Thymus (tissue), 11 donors: ENCODE measurements at regions not wholly inside any gene's neighbourhood (a gene's known extent, or its start where the extent isn't known, plus 50 kb on each side); places are given as distances from the start of the nearest gene placed in this dataset.

Source experiments
- DNase-seq, 9 donors: peaks; one replicate each; pipeline ENCODE4 v3.0.0-alpha.2; 2013; ENCODE audit warnings: low spot score in 9 of 9, low read depth in 6 of 9, missing footprints in 1 of 9
- H3K27ac ChIP-seq, 2 donors: one replicate each; pipeline ENCODE4 v1.5.1; 2013; ENCODE audit warnings: control low read depth in 1 of 2, low read depth in 1 of 2, low read length in 1 of 2, mild to moderate bottlenecking in 1 of 2, moderate library complexity in 1 of 2
- H3K27me3 ChIP-seq, 2 donors: one replicate each; pipeline ENCODE4 v1.5.1; 2013; ENCODE audit warnings: low read length in 1 of 2; ENCODE audit not compliant: control insufficient read depth in 2 of 2, insufficient read depth in 1 of 2
- H3K36me3 ChIP-seq, 2 donors: one replicate each; pipeline ENCODE4 v1.5.1; 2013; ENCODE audit warnings: low read length in 1 of 2, mild to moderate bottlenecking in 1 of 2, moderate library complexity in 1 of 2; ENCODE audit not compliant: control insufficient read depth in 2 of 2, insufficient read depth in 2 of 2
- H3K4me1 ChIP-seq, 2 donors: one replicate each; pipeline ENCODE4 v1.5.1; 2013; ENCODE audit warnings: low read length in 2 of 2; ENCODE audit not compliant: control insufficient read depth in 2 of 2, insufficient read depth in 2 of 2
- H3K4me3 ChIP-seq, 2 donors: one replicate each; pipeline ENCODE4 v1.5.1; 2013; ENCODE audit warnings: low read length in 2 of 2, control low read depth in 1 of 2, mild to moderate bottlenecking in 1 of 2
- H3K9me3 ChIP-seq, 2 donors: one replicate each; pipeline ENCODE4 v1.5.1; 2013; ENCODE audit warnings: low read length in 1 of 2, mild to moderate bottlenecking in 1 of 2; ENCODE audit not compliant: control insufficient read depth in 2 of 2, insufficient read depth in 1 of 2
- WGBS: extraction: QIAGEN DNeasy Blood & Tissue Kit; methylation state at CpG from one replicate; pipeline ENCODE4 v1.1.7; 2013; 5-methylcytosine and 5-hydroxymethylcytosine counted together
- donor health status: healthy.

DNA sequence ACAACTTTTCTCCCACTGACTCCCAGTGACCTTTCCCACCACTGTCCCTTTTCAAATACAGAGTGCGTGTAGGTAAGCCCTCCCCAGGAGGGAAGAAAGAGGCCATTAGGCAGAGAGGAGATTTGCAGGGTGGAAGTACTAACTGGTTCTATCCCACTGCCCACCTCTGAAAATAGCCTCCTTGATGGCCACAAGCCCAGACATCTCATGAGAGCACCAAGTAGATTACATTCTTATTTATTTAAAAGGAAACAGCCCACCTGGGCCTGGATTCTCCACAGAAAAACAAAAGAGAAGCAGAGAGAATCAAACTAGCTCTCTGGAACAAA lies 445.3 kb downstream of the FOXO1 start:
- peaks cover 3 to 16% of the 10 kb centered on the region in 2 donors for H3K4me1 ChIP-seq
- H3K27ac ChIP-seq: peak overlapping the region in 1 of 2 donors; percentile 80
- 43% methylated on average over 1 of the region's 1 CpG for WGBS
- H3K27me3 ChIP-seq: no peaks in the 10 kb centered on the region
- H3K36me3 ChIP-seq: no peaks in the 10 kb centered on the region
- H3K4me3 ChIP-seq: no peak overlapping the region
- no peaks in the 10 kb centered on the region for H3K9me3 ChIP-seq
- DNase-seq: no peak

GRCh38 chr13:40221460-40222201 lies 444.8 kb downstream of the FOXO1 start:
- H3K36me3 ChIP-seq: no peaks in the 10 kb centered on the region
- no peak overlapping the region for H3K27ac ChIP-seq
- no peaks in the 10 kb centered on the region for H3K27me3 ChIP-seq
- H3K4me1 ChIP-seq: peaks cover 3 to 16% of the 10 kb centered on the region in 2 donors
- H3K4me3 ChIP-seq: no peak overlapping the region
- no peaks in the 10 kb centered on the region for H3K9me3 ChIP-seq
- WGBS: 57% methylated on average over 10 of the region's 10 CpGs
- no peak for DNase-seq

- Histone ChIP-seq H3K4me3 (no peak overlapping the region), H3K27ac (no peak overlapping the region), H3K36me3 (no peaks in the 10 kb centered on the region), H3K4me1 (peaks cover 3 to 16% of the 10 kb centered on the region in 2 donors), H3K9me3 (no peaks in the 10 kb centered on the region), H3K27me3 (no peaks in the 10 kb centered on the region)
- 94% methylated on average over 3 of the region's 3 CpGs for WGBS
- no peak for DNase-seq
These were observed 442.9 kb downstream of the FOXO1 start for GRCh38 chr13:40223585-40223984.

- Histone ChIP-seq H3K27ac (no peak overlapping the region), H3K4me1 (no peaks in the 10 kb centered on the region), H3K27me3 (no peaks in the 10 kb centered on the region), H3K36me3 (no peaks in the 10 kb centered on the region), H3K4me3 (no peak overlapping the region), H3K9me3 (no peaks in the 10 kb centered on the region)
- 96% methylated on average over 4 of the region's 4 CpGs for WGBS
- no peak for DNase-seq
These were observed 437.9 kb downstream of the FOXO1 start for GRCh38 chr13:40228496-40228895.

DNA sequence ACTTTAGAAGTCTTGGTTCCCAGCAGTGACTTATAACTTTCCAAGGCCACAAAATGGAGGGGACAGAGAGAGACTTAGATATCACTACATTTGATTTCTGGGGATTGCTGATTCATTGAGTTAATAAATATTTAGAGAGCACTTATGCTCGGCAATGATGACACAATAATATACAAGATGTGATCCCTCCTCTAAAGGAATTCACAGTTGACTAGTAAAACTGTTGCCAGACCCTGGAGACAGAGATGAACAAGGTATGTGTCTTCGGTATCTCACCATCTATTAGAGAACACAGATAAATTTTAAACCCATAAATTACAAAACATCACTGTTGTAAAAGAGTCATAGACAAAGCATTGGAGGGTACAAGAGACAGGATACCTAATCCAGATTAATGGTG lies 437.5 kb downstream of the FOXO1 start:
- Histone ChIP-seq H3K4me1 (no peaks in the 10 kb centered on the region), H3K9me3 (no peaks in the 10 kb centered on the region), H3K4me3 (no peak overlapping the region), H3K27me3 (no peaks in the 10 kb centered on the region), H3K27ac (no peak overlapping the region), H3K36me3 (no peaks in the 10 kb centered on the region)
- DNase-seq: no peak
- 49% methylated on average over 2 of the region's 2 CpGs for WGBS

GRCh38 chr13:40230833-40231266 lies 435.6 kb downstream of the FOXO1 start:
- Histone ChIP-seq H3K27me3 (no peaks in the 10 kb centered on the region), H3K4me3 (no peak overlapping the region), H3K27ac (no peak overlapping the region), H3K4me1 (no peaks in the 10 kb centered on the region), H3K36me3 (no peaks in the 10 kb centered on the region), H3K9me3 (no peaks in the 10 kb centered on the region)
- 66% methylated on average over 3 of the region's 3 CpGs for WGBS
- no peak for DNase-seq

DNA sequence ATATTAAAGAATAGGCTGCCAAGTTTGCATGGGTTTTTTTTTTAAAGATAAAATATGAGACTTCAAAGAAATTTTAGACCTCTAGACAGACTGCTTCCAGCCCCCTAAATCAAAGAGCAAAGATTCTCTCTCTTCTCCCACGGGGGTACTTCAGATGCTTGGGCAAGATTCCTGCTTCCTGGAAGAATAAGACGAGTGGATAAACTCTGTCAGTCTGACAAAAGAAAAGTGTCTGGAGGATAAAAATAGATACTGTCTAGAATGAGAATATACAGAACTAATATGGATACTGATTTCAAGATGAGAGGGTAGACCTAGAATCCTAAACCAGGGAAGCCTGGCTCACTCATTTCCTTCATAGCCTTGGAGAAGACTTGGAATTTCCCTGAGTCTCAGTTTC lies 435.1 kb downstream of the FOXO1 start:
- WGBS: 66% methylated on average over 2 of the region's 2 CpGs
- Histone ChIP-seq H3K9me3 (no peaks in the 10 kb centered on the region), H3K27ac (no peak overlapping the region), H3K36me3 (no peaks in the 10 kb centered on the region), H3K4me1 (no peaks in the 10 kb centered on the region), H3K27me3 (no peaks in the 10 kb centered on the region), H3K4me3 (no peak overlapping the region)
- no peak for DNase-seq

GRCh38 chr13:40231751-40232150 lies 434.7 kb downstream of the FOXO1 start:
- H3K4me3 ChIP-seq: no peak overlapping the region
- H3K36me3 ChIP-seq: no peaks in the 10 kb centered on the region
- H3K27ac ChIP-seq: no peak overlapping the region
- H3K27me3 ChIP-seq: no peaks in the 10 kb centered on the region
- no peak for DNase-seq
- no peaks in the 10 kb centered on the region for H3K4me1 ChIP-seq
- H3K9me3 ChIP-seq: no peaks in the 10 kb centered on the region
- 29% methylated on average over 3 of the region's 3 CpGs for WGBS

- Histone ChIP-seq H3K27ac (no peak overlapping the region), H3K4me3 (no peak overlapping the region), H3K4me1 (no peaks in the 10 kb centered on the region), H3K27me3 (no peaks in the 10 kb centered on the region), H3K9me3 (no peaks in the 10 kb centered on the region), H3K36me3 (no peaks in the 10 kb centered on the region)
- DNase-seq: no peak
- WGBS: 98% methylated on average over 3 of the region's 3 CpGs
These were observed 434.0 kb downstream of the FOXO1 start for GRCh38 chr13:40232311-40233040.
